Adrenal gland (tissue), 5 donors: ENCODE measurements at regions not wholly inside any gene's neighbourhood (a gene's known extent, or its start where the extent isn't known, plus 50 kb on each side); places are given as distances from the start of the nearest gene placed in this dataset.

Experiments
- CTCF ChIP-seq, 6 experiments: fragments of 450-650 bp in 4 of 6; fragments of 200-600 bp in 2 of 6; sonication (generic) in 1 of 6; IDR thresholded peaks; 1 replicate in 5 of 6; 2 replicates in 1 of 6; pipeline versions ENCODE4 v1.5.1 to v1.8.0; 2016 to 2021; ENCODE audit warnings: antibody characterized with exemption in 6 of 6, mild to moderate bottlenecking in 2 of 6, moderate library complexity in 1 of 6
- POLR2A ChIP-seq, 2 donors: fragments of 450-650 bp; IDR thresholded peaks; one replicate each; pipeline ENCODE4 v1.6.1; 2017; ENCODE audit warnings: antibody characterized with exemption in 2 of 2, mild to moderate bottlenecking in 2 of 2, moderate library complexity in 1 of 2
- donor health status: DM: no; HTN: no; CAD: no.

GRCh38 chr2:71791061-71791450 is 337.7 kb downstream of the DYSF start:
- TF ChIP-seq CTCF (IDR thresholded peaks at IDR 0.05) (no peak), POLR2A (IDR thresholded peaks at IDR 0.05) (no peak)
